Retina (tissue), 1 donor: ENCODE measurements at regions not wholly inside any gene's neighbourhood (a gene's known extent, or its start where the extent isn't known, plus 50 kb on each side); places are given as distances from the start of the nearest gene placed in this dataset.
"Not testable (repeated sequence)": the region's sequence is repeated elsewhere in the genome, so short reads cannot be mapped to it uniquely, and the experiment has no call there.

Source experiments
- DNase-seq: peaks from one replicate; pipeline ENCODE4 v3.0.0-alpha.2; 2016

- no peak for DNase-seq
Observed at GRCh38 chr14:82878951-82879350, 1345.3 kb upstream of the SEL1L start.

- DNase-seq, result no peak
Observed at GRCh38 chr14:82879949-82880535, 1346.4 kb upstream of the SEL1L start.

GRCh38 chr14:82886670-82887069 is 1353.0 kb upstream of the SEL1L start:
- DNase-seq, result no peak

GRCh38 chr14:82889701-82890100 is 1356.0 kb upstream of the SEL1L start:
- DNase-seq, result no peak

GRCh38 chr14:82896476-82896875 is 1362.8 kb upstream of the SEL1L start:
- DNase-seq, result no peak

GRCh38 chr14:82897469-82898308 is 1364.0 kb upstream of the SEL1L start:
- no peak for DNase-seq

GRCh38 chr14:82905762-82906161 is 1372.1 kb upstream of the SEL1L start:
- no peak for DNase-seq

GRCh38 chr14:82911930-82912329 is 1378.3 kb upstream of the SEL1L start:
- peak; percentile 67 for DNase-seq

GRCh38 chr14:82913396-82913795 is 1379.7 kb upstream of the SEL1L start:
- DNase-seq, result no peak

- peak; percentile 24 for DNase-seq
Observed at GRCh38 chr14:82915381-82915780, 1381.7 kb upstream of the SEL1L start.

GRCh38 chr14:82935691-82936090 is 1402.0 kb upstream of the SEL1L start:
- no peak for DNase-seq

- no peak for DNase-seq
Observed at GRCh38 chr14:82951171-82951570, 1417.5 kb upstream of the SEL1L start.

- DNase-seq, result no peak
Observed at GRCh38 chr14:82963756-82964155, 1430.1 kb upstream of the SEL1L start.

GRCh38 chr14:82987502-82988124 is 1454.0 kb upstream of the SEL1L start:
- DNase-seq, result no peak

GRCh38 chr14:82994547-82994946 is 1460.9 kb upstream of the SEL1L start:
- DNase-seq, result not testable (repeated sequence)

- no peak for DNase-seq
Observed at GRCh38 chr14:82999802-83000201, 1466.1 kb upstream of the SEL1L start.

- no peak for DNase-seq
Observed at GRCh38 chr14:83004456-83005006, 1470.9 kb upstream of the SEL1L start.

- no peak for DNase-seq
Observed at GRCh38 chr14:83006121-83006670, 1472.5 kb upstream of the SEL1L start.

- not testable (repeated sequence) for DNase-seq
Observed at GRCh38 chr14:83007052-83007451, 1473.4 kb upstream of the SEL1L start.

- no peak for DNase-seq
Observed at GRCh38 chr14:83007641-83008225, 1474.1 kb upstream of the SEL1L start.

GRCh38 chr14:83017296-83017695 is 1483.6 kb upstream of the SEL1L start:
- no peak for DNase-seq

GRCh38 chr14:83019744-83020414 is 1486.2 kb upstream of the SEL1L start:
- DNase-seq, result no peak
